AG04450 (cell line): ENCODE measurements at regions not wholly inside any gene's neighbourhood (a gene's known extent, or its start where the extent isn't known, plus 50 kb on each side); places are given as distances from the start of the nearest gene placed in this dataset.

Source experiments
- CTCF ChIA-PET: fragments of 300-600, 350-600 bp; formaldehyde crosslinking; extraction: SDS; loops from one replicate; lab custom pipeline; 2022; ENCODE audit warnings: antibody characterized with exemption, inconsistent platforms; lab: Charles Lee
- POLR2A ChIA-PET: fragments of 350-600 bp; formaldehyde crosslinking; extraction: SDS; loops from one replicate; lab custom pipeline; 2021; ENCODE audit warnings: antibody characterized with exemption, inconsistent platforms; lab: Yijun Ruan, JAX
- DNase-seq: peaks from one replicate; pipeline ENCODE4 v3.0.0-alpha.2; 2011; ENCODE audit warnings: low read depth, low spot score
- H3K27ac ChIP-seq: one replicate; pipeline ENCODE4 v1.5.1; 2012; ENCODE audit warnings: low read depth, low read length, control low read depth
- H3K27me3 ChIP-seq: one replicate; pipeline ENCODE4 v1.6.0; 2012; ENCODE audit warnings: low read length; ENCODE audit not compliant: control insufficient read depth, insufficient read depth
- H3K4me3 ChIP-seq: 2 replicates; pipeline ENCODE4 v1.5.1; 2011; ENCODE audit warnings: mild to moderate bottlenecking, low read depth, low read length, control low read depth
- H3K9me3 ChIP-seq: 2 replicates; pipeline ENCODE4 v1.5.1; 2012; ENCODE audit warnings: low read length; ENCODE audit not compliant: control insufficient read depth, insufficient read depth
- CTCF ChIP-seq: IDR thresholded peaks from 2 replicates; pipeline ENCODE4 v1.5.1; 2011; ENCODE audit warnings: low read depth, low read length, control low read depth, inconsistent platforms

DNA sequence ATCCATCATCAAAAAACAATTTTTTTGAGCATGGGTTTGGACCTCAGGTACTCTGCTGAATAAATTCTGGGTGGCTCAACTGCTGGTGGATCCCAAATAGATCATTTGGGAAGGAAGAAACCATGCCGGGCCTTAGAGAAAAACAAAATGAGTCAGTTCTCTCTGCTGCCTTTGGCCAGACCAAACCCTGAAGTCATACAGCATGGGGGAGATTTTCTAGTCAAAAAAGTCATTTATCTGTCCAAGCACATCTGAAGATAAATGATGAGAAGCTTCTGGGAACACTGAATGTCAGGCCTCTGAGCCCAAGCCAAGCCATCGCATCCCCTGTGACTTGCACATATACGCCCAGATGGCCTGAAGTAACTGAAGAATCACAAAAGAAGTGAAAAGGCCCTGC is 261.4 kb downstream of the DHX15 start:
- Histone ChIP-seq H3K27ac (no peak overlapping the region), H3K27me3 (no peaks in the 10 kb centered on the region), H3K9me3 (no peaks in the 10 kb centered on the region), H3K4me3 (no peak overlapping the region)
- TF ChIP-seq CTCF: no peak
- DNase-seq: no peak
- POLR2A ChIA-PET: no interaction called here
- CTCF ChIA-PET: no interaction called here

GRCh38 chr4:24322511-24322910 is 261.8 kb downstream of the DHX15 start:
- DNase-seq: no peak
- Histone ChIP-seq H3K4me3 (no peak overlapping the region), H3K27ac (no peak overlapping the region), H3K9me3 (no peaks in the 10 kb centered on the region), H3K27me3 (no peaks in the 10 kb centered on the region)
- POLR2A ChIA-PET: no interaction called here
- CTCF ChIA-PET: no interaction called here
- no peak for TF ChIP-seq CTCF

DNA sequence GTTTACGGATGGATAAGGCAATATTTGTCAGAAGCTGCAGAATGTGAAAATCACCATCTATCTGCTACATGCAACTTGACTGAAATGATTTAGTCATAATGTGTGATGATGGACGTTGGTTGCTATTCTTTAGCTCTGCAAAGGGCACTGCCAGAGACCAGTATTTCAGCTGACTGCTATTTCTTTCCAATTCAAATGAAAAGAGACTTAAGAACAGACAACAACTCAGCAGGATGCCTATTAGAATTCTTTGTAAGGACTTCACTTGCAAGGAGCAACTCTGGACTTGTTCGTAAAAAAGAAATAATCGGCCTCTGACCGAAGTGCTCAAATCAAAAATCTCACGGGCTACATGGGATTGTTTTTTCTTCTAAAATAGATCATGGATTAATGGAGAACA is 262.7 kb downstream of the DHX15 start:
- ChIA-PET CTCF (no interaction called here), POLR2A (no interaction called here)
- DNase-seq: no peak

DNA sequence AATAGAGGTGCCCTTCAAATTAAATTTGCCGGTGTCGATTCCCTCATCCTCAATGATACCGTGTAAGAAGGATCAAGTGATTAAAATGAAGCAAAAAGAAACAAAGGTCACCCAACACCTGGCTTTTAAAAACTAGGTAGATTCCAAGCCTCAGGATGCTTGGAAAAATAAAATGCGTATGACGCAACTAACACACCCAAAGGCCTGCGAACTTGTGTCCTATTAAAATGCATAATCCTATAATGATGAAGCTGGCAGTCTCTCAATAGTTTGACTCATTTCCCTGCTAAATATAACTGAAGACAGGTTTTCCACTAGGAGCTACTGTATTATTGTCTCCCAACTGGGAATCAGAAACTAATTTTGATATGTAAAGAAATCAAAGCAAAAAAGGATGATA is 263.2 kb downstream of the DHX15 start:
- ChIA-PET POLR2A (no interaction called here), CTCF (no interaction called here)
- Histone ChIP-seq H3K9me3 (no peaks in the 10 kb centered on the region), H3K27me3 (no peaks in the 10 kb centered on the region), H3K27ac (no peak overlapping the region), H3K4me3 (no peak overlapping the region)
- DNase-seq: no peak
- no peak for TF ChIP-seq CTCF

More for the DNA sequence above, 262.7 kb downstream of the DHX15 start:
- no peaks in the 10 kb centered on the region for H3K9me3 ChIP-seq
- no peak overlapping the region for H3K27ac ChIP-seq
- no peak overlapping the region for H3K4me3 ChIP-seq
- H3K27me3 ChIP-seq: no peaks in the 10 kb centered on the region
- no peak for TF ChIP-seq CTCF

DNA sequence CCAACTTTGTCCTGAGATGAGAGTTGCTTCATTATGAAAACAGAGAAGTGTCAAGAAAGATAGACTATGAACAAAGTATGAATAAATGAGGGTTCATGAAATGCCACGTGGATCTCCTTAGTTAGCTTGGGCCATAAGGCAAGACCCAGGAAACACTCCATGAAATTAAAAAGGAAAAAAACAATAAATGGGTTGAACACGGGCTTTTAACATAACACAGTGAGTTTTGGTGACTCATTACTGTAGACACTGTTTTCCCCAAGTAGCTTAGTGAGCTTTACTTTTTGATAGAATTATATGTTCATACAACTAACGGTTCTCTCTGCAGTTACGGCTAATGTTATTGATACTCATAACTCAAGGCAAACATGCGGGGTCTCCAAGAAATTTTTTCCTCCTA is 265.0 kb downstream of the DHX15 start:
- POLR2A ChIA-PET: no interaction called here
- DNase-seq: no peak
- Histone ChIP-seq H3K9me3 (no peaks in the 10 kb centered on the region), H3K27ac (no peak overlapping the region), H3K4me3 (no peak overlapping the region), H3K27me3 (no peaks in the 10 kb centered on the region)
- TF ChIP-seq CTCF: no peak
- CTCF ChIA-PET: interaction anchor here (0.6 kb wide), 1 partner anchor 18 kb away, joined by 3 read pairs; no protein-coding TSS in a partner anchor
